Thyroid gland (tissue), 4 donors: ENCODE measurements at regions not wholly inside any gene's neighbourhood (a gene's known extent, or its start where the extent isn't known, plus 50 kb on each side); places are given as distances from the start of the nearest gene placed in this dataset.

Experiments
- POLR2A ChIP-seq, 2 donors: fragments of 450-650 bp; IDR thresholded peaks; one replicate each; pipeline ENCODE4 v1.6.1; 2017; ENCODE audit warnings: antibody characterized with exemption in 2 of 2, mild to moderate bottlenecking in 2 of 2, moderate library complexity in 1 of 2
- TF ChIP-seq, protein P1 (sequence below), 6 experiments: fragments of 200-600 bp in 3 of 6; fragments of 450-650 bp in 3 of 6; sonication (generic) in 3 of 6; IDR thresholded peaks; one replicate each; pipeline ENCODE4 v1.5.1; 2016 to 2019; ENCODE audit warnings: antibody characterized with exemption in 6 of 6, mild to moderate bottlenecking in 2 of 6, inconsistent platforms in 1 of 6, moderate library complexity in 1 of 6

DNA sequence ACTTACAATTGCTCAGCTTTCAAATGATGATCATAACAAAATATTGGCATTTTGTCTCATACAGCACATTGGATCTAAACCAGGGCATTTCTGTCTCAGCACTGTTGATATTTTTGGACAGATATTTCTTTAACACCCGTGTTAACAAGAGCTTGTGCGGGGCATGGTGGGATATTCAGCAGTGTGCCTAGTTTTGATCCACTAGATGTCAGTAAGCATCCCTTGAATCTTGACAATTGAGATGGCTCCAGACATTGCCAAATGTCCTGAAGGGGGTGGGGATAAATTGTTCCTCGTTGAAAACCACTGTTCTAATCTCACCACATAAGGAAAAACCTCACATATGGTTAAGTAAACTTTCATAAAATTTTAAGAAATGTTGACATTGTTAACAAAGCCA, 806.3 kb downstream of the STIM2 start:
- TF ChIP-seq, protein P1, sequence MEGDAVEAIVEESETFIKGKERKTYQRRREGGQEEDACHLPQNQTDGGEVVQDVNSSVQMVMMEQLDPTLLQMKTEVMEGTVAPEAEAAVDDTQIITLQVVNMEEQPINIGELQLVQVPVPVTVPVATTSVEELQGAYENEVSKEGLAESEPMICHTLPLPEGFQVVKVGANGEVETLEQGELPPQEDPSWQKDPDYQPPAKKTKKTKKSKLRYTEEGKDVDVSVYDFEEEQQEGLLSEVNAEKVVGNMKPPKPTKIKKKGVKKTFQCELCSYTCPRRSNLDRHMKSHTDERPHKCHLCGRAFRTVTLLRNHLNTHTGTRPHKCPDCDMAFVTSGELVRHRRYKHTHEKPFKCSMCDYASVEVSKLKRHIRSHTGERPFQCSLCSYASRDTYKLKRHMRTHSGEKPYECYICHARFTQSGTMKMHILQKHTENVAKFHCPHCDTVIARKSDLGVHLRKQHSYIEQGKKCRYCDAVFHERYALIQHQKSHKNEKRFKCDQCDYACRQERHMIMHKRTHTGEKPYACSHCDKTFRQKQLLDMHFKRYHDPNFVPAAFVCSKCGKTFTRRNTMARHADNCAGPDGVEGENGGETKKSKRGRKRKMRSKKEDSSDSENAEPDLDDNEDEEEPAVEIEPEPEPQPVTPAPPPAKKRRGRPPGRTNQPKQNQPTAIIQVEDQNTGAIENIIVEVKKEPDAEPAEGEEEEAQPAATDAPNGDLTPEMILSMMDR (IDR thresholded peaks at IDR 0.05): no peak
- no peak for TF ChIP-seq POLR2A (IDR thresholded peaks at IDR 0.05)
